ENCODE measurements at regions not wholly inside any gene's neighbourhood (a gene's known extent, or its start where the extent isn't known, plus 50 kb on each side); places are given as distances from the start of the nearest gene placed in this dataset.

- TF ChIP-seq POLR2AphosphoS5 (IDR thresholded peaks at IDR 0.05) (no peak), EP300 (IDR thresholded peaks at IDR 0.05) (no peak)
Measured at GRCh38 chr13:80921541-80921940, 580.6 kb upstream of the SPRY2 start.

Data from upper lobe of left lung (tissue), 4 donors.